NOMO-1 (cell line): ENCODE measurements at regions not wholly inside any gene's neighbourhood (a gene's known extent, or its start where the extent isn't known, plus 50 kb on each side); places are given as distances from the start of the nearest gene placed in this dataset.

Experiments
- DNase-seq, 2 experiments: peaks; one replicate each; lab custom pipeline; 2025; ENCODE audit not compliant: unreplicated experiment in 2 of 2; lab: John Stamatoyannopoulos, UW

DNA sequence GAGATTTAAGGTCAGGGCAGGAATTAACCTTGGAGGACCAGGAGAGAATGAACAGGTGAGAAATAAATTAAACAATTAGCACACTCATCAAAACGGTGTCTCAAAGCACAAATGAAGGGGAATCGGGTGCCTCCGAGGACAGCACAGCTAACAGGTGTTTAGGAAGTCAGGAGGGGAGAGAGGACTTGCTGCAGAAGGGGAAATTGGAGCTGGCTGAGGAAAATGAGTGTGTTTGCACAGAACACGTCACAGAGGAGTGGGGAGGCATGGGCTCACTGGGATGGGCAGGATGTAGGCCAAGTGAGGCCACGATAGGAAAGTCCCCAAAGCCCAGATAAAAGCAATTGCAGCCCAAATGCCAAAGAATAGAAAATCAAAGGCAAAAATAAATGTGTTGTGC lies 121.7 kb downstream of the ZNF664 start:
- no peak for DNase-seq

DNA sequence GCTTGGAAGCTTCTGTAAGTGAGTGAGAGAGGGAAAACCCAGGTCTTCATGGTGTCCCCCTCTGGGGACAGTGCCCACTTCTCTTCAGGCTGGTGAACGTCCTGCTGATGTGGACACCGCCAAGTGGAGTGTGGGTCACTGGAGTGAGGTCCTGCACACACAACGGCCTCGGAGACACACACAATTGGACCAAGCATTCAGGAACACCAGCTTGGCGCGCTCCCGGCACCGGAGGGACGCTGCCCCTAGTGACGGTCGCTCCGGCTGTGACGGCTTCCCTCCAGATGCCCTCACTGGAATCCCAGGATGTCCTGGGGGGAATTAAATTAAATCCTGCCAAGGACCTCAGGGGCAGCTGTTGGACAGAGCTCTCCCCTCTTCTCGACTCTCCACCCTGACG lies 123.1 kb downstream of the ZNF664 start:
- DNase-seq, result no peak

DNA sequence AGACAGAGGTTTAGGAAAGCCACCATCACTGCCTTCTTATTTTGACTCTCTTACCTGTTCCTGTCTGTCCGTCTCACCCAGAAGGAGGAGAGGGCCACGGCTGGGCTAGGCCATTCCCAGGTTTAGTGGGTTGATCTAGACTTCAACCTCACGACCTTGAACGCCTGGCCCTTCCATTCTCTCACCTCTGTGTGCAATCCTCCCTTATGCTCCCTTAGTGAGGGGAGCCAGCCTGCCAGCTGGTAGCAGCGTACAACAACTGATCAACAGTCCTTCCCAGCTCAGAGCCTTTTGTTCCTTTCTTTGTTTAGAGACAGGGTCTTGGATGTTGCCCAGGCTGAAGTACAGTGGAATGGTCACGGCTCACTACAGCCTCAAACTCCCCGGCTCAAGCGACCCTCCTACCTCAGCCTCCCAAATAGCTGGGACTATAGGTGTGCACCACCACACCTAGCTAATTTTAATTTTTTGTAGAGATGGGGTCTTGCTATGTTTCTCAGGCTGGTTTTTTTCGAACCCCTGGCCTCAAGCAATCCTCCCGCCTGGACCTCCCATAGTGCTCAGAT lies 123.9 kb downstream of the ZNF664 start:
- no peak for DNase-seq

DNA sequence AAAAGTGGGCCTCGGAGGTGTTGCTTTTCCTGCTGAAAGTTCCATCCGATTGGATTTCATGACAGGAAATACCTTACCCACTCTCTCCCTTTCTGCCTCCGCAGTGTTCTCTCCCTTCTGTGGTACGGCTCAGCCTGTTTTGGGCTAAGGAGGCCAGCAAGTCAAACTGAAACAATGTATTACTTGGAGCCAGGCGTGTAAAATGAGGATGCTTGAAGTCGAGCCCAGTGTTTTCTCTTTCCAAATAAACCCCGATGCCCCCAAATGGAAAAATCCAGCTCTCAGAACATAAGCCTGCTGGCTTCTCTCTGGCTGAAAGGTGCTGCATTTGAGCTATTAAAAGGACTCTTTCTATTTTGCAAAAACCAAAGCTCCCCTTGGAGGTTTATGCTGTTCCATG lies 124.7 kb downstream of the ZNF664 start:
- DNase-seq, result no peak

DNA sequence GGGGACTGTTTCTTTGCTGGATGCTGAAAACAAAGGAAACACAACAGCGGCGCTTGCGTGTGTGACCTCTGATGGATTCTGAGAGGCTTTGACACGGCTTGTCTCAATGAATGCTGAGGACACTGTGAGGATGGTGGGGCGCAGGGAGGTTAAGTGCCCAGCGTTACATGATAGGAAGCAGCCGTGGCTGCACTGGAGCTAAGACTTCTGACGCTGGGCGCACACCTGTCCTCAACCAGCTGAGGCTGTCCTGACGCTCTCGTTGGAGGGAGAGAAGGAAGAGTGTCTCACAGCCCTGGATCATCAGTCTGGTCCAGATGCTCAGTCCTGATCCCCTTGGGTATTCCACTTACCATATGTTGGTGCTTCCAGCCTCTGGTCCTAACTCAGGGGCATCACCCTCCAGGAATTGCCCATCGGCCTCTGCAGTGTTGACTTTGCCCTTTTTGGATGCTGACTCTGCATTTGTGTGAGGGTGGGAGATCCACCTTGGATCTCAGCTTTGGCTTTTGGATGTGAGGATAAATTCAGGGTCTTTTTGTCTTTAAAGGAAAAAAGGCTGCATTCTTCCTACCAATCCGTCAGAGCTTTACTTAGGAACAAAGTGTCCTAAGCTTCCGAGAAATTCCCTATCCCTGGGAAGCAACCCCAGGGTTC lies 125.2 kb downstream of the ZNF664 start:
- no peak for DNase-seq

DNA sequence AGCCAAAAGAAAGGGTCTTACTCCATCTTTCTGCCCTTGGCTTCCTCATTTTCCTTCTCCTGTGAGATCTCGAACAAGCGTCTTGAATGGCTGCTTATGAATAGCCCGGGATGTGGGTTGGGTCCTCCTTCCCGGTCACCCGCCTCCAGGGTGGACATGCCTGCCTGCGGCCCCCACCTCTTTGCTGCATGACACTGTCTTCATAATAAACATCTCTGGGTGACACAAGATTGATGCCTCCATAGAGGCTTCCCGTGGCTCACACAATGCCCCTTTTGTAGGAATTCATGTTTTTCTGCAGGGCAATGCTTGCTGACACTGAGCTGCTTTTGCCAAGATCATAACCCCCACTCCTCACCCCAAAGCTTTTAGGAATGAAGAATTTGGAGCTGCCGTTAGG lies 125.9 kb downstream of the ZNF664 start:
- no peak for DNase-seq

DNA sequence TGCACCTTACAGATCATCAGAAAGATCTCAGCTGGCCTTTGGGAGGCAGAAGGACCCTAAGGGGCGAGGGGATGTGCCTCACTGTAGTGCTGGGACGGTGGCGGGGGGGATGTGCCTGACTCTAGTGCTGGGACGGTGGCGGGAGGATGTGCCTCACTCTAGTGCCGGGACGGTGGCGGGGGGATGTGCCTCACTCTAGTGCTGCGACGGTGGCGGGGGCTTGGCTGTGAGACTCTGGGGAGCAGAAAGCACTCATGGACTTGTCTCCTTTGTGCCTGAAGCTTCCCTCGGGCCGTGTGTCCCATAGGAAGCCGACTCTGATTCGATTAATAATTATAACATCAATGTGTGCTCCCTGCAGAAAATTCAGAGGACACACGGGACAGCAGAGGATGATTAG lies 126.6 kb downstream of the ZNF664 start:
- no peak for DNase-seq

DNA sequence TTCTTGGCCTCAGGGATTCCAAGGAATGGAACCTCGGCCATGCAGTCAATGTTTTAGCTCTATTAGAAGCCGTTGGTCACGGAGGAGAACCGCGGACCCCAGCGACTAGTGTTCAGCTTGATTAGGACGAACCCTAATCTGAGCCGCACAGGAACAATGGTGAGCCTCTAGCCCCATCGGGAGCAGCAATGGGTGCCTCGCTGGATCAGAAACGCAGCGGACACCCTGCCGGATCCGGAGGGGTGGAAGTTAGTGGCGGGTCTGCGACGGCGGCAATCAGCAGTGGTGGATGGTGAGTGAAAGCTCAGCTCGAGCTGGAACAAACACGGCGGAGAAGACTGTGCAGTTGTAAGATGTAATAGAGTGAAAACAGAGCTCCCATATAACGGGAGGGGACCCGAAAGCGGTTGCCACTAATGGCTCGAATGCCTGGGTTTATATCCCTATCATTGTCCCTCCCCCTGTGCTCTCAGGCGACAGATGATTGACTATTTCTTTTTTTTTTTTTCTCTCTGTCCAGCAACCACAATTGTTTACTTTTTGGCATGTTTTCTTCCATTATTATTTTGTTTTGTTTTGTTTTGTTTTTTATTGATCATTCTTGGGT lies 127.7 kb downstream of the ZNF664 start:
- no peak for DNase-seq

DNA sequence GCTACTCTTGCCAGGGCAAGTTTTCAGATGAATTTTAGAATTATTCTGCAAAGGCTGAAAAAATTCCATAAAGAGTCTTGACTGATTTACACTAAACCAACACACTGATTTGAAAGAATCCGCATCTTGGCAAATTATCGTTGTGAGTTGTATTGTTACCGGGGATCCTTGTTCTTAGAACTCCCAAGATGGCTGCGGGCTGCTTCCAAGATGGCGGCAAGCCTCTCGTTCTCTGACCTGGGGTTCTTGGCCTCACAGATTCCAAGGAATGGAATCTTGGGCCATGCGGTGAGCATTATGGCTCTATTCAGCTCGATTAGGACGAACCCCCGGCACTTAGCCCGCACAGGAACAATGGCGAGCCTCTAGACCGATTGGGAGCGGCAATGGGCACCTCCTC lies 132.5 kb downstream of the ZNF664 start:
- no peak for DNase-seq

DNA sequence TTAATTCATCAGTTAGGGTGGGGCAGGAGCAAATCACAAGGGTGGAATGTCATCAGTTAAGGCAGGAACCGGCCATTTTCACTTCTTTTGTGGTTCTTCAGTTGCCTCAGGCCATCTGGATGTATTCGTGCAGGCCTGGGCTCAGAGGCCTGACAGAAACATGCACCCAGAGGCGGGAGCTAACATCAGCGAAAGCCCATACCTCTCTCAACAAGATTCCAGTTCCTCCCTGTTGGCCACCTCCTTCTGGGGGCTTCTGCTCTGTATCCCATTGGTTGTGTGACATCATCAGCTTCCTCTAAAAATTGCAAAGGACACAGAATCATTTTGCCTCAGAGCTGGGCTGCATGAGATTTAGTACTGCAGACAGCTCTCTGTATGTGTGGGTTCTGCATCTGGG lies 134.3 kb downstream of the ZNF664 start:
- no peak for DNase-seq

DNA sequence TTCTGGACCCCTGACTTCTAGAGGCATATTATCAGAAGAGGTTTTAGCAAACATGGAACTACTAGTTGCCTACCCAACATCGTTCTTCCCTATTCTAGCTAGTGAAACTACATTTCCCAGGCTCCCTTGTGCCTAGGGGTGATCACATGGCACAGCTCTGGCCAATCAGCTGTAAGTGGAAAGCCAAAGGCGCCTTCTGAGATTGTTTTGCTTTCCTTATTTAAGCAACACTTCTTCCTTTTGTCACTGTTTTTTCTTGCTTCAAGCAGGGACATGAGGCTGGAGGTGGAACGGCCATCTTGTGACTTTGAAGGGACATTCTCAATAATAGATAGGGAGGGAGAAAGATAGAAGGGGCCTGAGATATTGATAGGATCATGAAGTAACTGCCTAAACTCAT lies 136.7 kb downstream of the ZNF664 start:
- DNase-seq, result peak; percentile 29 to 43

DNA sequence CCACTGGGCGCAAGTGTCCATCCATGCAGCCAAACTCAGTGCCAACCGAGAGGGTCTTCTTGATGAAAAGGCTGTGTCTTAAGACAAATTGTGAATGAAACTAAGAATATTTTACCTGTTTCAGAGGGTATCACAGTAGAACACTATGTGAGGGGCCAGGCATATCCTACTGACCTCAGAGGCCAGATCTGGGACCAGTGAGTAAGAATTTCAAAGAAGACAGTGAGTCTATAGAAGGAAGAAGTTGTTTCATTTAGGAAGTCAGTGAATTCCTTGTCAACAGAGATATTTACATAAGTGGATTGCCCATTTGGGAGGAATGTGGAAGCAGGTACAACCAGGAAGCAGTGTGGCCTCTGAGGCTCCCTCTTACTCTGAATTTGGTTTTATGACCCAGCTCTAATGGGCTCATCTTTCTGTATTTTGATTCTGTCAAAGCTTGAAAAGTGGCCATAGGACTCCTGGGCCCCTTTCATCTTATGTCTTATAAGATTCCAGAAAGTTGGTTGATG lies 137.4 kb downstream of the ZNF664 start:
- no peak for DNase-seq

DNA sequence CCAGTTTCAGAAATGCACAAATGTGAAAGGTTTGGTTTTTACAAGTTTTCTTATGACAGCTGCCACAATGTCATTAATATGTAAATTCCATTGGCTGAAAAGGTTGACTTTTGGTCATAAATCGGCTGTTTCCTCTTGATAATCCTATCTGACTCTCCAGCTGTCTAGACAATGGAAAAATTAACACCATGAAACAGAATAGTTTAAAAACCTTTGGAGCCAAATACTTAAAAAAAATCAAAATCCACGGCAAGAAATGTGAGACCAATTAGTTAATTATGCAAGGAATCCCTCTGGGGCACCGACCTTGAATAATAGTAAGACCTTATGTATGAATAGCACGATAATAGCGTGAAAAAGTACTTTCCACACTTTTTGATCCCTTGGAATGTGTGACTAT lies 138.0 kb downstream of the ZNF664 start:
- DNase-seq, result no peak

DNA sequence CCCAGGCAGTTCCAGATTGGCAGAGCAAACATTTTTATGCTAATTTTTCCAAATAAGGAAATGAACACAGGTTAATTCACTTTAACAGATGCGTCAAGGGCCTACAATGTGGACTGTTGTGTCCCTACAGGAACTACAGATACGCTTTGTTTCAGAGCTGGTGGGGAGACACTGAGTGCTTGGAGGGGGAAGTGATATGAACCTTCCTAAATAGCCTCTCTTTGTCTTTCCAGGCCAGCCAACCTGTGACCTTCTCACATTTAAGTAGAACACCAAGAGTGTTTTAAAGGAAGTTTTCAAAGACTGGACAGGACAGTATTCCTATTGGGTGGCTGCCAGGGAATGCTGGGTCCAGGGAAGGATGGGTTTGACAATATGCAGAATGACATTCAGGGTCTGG lies 141.3 kb downstream of the ZNF664 start:
- DNase-seq, result no peak

DNA sequence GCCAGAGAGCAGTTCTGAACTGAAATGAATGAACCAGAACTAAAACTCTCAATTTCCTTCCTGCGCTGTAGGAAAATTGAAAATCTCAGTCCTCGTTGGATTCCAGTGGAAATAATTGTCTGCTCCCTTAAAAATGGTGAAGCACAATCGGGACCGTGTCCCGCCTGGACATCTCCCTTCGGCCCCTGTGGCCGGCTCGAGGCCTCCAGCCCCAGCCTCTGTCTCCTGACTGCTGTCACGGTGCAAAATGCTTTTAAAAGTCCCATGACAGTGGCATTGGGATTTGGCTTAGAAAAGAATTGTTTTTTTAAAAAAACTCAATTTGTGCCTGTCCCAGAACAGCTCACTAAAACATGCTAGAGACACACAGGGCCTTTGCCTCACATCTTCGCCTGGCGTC lies 142.5 kb downstream of the ZNF664 start:
- no peak for DNase-seq

DNA sequence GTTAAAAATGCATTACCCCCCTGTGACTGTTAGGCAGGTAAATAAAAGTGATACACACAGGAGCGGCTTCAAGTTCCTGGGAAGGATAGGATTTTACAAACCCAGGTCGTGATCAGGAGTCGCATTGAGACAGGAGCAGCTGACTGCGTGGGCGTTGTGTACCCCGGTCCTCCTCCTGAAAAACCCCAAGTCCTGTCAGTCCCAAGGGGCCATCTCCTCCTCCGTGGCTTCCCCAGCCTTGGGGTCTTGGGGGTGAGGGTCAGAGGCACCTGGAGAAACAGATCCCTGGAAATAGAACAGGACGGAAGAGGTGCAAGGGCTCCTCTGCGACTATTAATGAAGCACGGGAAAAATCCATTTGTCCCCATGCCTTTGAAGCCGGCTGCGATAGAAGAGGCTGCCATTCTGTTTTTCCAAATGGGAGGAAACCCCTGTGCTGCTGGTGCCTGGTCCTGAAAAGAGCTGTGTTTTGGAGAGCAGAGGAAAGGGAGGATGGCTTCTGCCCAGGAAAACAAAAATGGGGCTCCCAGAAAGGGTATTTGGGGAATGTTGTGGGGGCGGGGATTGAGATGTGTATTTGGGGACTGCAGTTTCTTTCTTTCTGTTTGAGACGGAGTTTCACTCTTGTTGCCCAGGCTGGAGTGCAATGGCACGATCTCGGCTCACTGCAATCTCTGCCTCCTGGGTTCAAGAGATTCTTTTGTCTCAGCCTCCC lies 143.1 kb downstream of the ZNF664 start:
- no peak for DNase-seq

DNA sequence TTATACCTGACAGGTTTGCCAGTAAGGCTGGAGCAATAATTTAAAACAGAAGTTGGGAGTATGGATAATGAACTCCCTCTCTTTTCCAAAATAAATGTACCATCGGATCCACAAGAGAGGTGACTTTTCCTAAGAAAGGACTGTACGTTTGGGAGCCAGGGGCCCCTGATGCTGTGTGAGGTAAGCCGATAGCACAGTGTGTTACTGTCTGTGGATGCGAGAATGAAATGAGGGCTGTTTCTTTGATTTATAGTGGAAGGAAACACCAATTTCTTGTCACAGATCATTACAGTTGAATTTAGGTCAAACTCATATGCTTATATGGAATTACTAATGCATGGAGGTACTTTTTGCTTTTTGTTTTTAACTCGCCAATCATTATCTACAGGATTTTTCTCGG lies 147.7 kb downstream of the ZNF664 start:
- DNase-seq, result no peak

DNA sequence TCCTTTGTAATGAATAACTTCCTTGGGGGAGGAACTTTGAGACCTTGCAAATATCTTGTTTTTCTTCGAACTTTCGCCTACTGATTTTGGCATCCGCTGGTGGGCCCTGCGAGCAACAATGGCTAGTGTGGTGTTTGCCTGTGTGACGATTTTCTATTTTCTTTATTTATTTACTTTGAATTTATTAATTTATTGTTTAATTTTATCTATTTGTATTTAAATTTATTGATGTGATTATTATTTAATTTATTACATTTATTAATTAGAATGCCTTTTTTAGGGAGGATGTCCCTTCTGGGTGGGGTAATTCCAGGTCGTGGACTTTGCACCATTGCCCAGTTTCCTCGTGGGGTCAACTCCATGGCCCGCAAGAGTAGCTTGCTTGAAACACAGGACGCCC lies 149.7 kb downstream of the ZNF664 start:
- DNase-seq, result no peak

DNA sequence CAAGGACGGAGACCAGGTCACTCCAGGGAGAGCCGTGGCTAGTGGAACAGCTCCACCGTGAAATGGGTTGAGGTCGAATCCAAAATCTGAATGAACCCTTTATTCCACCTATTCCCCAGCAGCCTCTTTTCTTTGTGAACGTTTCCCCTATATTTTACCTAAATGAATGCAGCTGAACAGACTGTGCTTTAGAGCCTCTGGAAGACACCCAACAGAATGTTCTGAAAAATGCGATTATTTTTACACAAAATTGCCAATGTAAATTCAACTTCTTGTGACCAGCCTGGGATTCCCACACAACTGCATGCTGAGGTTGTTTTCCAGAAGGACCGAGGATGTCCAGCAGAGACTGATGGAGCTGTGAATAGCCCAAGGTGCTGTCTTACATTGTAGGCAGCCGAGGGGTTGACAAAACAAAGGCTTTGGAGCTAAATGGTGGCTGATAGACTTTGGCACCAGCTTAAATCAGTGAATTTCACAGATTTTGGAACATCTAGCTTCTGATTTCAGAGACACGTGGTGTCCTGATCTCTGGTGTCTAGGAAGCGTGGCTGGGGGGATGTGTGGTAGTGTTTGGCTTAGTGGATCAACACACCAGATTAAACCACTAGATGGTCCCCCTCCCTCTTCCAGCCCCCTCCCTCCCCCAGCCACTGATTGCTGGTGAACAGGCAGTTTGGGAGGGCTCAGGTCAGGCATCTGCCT lies 150.4 kb downstream of the ZNF664 start:
- DNase-seq, result no peak

DNA sequence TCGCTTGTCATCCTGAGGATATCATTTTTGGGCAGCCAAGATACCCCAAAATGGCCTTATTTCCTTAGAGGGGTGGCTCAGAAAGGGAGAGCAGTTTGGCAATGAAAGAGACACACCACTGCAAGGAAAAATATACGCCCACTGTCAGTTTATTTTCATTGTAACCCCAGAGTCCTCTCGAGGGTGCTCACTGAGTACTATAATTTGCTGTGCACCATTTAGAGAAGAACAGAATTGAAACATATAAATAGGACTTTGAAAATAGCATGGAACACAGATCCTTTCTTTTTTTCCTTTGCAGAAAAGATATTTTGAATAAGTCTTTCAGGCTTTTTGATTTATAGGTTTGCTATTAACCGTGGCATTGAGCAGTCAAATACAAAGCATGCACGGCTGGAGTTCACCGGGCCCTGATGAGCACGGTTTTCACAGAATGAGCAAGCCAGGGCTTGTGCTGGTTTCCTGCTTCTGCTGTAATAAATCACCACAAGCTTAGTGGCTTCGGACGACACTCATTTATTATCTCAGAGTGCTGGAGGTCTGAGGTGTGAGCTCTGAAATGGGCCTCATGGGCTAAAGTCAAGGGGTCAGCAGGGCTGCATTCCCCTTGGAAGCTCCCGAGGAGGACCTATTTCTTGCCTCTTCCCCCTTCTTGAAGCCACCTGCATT lies 152.3 kb downstream of the ZNF664 start:
- peak; percentile 59 to 72 for DNase-seq
